C4-2B (cell line): ENCODE measurements at regions not wholly inside any gene's neighbourhood (a gene's known extent, or its start where the extent isn't known, plus 50 kb on each side); places are given as distances from the start of the nearest gene placed in this dataset.

ENCODE experiments used
- H3K27ac ChIP-seq: fragments of 450-650 bp; 2 replicates; pipeline ENCODE4 v1.5.1; 2017
- ZFX ChIP-seq: fragments of 450-650 bp; IDR thresholded peaks from 2 replicates; pipeline ENCODE4 v1.6.1; 2017
- TF ChIP-seq, protein P1 (sequence below): fragments of 450-650 bp; conservative IDR thresholded peaks from 2 replicates; pipeline ENCODE4 v1.5.1; 2017; ENCODE audit warnings: mild to moderate bottlenecking

DNA sequence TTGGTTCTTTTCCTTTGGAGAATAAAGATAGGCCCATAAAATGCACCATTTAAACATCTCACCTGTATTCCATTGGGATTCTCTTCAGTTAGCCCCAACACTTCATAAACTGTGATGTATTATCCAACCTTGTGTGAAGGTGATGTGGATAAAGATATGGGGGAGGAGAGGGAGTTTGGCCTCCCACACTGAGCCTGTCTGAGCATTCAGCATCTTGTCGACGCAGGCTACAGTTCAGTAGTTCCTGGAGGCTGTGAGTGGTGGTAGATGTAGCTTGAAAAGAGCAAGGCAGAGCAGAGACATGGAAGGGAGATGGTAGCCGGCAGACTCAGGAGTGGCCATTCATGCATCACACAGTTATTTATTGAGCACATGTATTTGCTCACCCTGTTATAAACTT, 292.4 kb upstream of the PITX2 start:
- no peak for TF ChIP-seq ZFX
- TF ChIP-seq, protein P1, sequence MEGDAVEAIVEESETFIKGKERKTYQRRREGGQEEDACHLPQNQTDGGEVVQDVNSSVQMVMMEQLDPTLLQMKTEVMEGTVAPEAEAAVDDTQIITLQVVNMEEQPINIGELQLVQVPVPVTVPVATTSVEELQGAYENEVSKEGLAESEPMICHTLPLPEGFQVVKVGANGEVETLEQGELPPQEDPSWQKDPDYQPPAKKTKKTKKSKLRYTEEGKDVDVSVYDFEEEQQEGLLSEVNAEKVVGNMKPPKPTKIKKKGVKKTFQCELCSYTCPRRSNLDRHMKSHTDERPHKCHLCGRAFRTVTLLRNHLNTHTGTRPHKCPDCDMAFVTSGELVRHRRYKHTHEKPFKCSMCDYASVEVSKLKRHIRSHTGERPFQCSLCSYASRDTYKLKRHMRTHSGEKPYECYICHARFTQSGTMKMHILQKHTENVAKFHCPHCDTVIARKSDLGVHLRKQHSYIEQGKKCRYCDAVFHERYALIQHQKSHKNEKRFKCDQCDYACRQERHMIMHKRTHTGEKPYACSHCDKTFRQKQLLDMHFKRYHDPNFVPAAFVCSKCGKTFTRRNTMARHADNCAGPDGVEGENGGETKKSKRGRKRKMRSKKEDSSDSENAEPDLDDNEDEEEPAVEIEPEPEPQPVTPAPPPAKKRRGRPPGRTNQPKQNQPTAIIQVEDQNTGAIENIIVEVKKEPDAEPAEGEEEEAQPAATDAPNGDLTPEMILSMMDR, result no peak

DNA sequence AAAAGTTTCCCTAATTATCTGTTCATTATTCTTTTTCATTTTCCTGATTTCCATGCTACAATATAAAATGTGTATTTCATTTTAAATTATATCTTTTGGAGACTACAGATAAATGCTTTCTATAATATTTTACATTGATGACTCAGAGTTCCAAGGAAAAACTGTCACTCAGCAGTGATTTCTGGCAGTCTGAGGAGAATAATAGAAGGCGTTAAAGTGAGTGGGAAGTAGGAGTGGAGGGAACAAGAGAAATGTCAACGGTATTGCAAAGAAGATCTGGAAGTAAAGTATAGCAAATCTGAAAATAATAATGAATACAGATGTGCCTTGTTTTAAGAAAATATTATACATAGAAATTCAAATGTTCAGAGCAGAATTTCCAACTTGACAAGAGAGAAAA, 293.6 kb upstream of the PITX2 start:
- TF ChIP-seq, protein P1, result no peak
- no peak for TF ChIP-seq ZFX
- H3K27ac ChIP-seq, result no peak overlapping the region

More for the DNA sequence above, 292.4 kb upstream of the PITX2 start:
- H3K27ac ChIP-seq, result no peak overlapping the region

DNA sequence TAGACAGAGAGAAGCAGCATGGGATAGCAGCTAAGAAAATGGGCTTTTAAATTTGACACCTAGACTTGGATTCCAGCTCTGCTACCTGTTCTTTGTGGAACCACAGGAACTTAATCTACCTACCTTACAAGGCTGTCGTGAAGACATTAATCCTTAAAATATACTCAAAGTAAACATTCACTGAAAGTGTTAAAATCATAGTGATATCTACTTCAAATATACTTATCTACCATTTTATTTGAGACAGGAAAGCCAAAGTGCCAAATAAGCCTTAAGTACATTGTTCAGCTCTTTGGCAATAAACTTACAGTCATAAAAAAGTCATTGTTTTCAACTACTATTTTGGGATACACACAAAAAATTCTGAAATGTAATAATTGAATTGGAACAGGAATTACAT, 295.0 kb upstream of the PITX2 start:
- TF ChIP-seq, protein P1, result no peak
- TF ChIP-seq ZFX, result no peak
- H3K27ac ChIP-seq, result no peak overlapping the region

DNA sequence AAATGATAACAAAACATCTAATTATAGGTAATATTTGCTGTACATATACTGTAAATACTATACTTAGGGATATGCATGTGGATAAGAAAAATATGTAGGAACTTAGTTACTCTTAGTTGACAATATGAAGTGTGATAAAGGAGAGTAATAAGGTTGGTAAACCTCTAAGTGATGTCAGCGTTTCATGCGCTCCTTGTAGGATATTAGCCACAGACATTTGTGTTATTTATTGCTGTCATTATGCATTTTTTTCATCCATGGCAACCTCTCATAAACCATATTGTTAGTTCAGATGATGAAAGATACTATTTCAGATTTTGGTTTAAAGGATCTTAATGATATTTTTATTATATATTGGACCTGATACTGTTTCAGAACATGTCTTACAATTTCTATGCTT, 298.1 kb upstream of the PITX2 start:
- TF ChIP-seq, protein P1, result no peak
- TF ChIP-seq ZFX, result no peak
- H3K27ac ChIP-seq, result no peak overlapping the region

DNA sequence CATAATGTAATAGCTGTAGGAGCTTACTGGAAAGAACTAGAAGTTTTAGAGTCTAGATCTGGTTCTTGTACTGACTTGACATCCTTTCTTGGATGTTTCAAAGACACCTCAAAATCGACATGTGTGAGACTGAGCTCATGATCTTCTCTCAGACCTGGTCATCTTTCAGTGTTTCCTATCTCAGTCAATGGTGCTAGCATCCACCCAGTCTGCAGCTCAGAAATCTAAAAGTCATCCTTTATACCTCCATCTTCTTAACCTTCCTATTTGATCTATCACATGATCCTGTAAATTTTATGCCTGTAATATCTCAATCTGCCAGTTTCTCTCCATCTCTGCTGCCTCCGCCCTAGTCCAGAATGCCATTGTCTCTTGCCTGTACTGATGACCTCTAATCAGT, 301.9 kb upstream of the PITX2 start:
- TF ChIP-seq, protein P1, result no peak
- TF ChIP-seq ZFX, result no peak
- H3K27ac ChIP-seq, result no peak overlapping the region

DNA sequence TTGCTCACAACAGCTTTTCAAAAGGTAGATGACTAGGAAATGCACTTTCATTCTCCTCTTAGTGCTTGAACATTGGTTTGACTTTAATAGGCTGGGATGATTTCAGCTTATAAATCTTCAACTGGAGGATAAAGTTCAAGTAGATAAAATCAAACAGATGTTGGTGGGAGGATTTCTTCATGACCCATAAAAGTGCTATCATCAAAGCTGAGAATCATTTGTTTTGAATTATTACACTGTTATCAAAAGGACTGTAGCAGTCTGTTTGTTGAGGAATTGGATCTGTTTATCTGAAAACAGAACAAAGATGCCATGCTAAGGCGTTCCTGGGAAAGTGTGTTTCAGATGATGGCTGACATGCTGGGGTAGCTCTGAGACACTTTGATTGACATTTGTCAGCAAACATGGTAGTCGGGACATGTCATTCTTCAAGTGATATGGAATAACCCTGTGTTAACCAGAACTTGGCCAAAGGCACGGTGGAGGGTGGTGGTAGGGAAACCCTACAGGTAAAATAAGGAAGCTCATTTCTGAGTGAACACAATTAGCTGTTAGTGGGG, 304.0 kb upstream of the PITX2 start:
- no peak overlapping the region for H3K27ac ChIP-seq
- TF ChIP-seq, protein P1, result no peak
- no peak for TF ChIP-seq ZFX

DNA sequence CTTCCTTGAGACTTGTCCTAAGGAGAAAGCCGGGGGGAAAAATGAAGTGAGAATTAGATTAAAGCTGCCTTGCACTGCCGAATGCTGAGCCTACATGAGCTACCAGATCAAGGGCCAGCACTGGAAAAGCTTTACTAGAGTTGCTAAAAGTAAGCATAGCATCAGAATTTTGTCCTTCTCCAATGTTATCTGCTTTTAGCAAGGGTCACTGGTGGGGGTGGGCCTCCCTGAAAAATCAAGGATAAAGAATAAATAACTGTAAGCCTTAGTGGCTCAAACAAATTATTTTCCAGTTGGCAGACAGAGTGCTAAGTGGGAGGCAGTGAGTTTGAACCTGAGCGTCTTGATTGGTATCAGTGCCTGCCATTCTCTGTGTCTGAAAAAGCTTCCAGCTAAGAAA, 310.5 kb upstream of the PITX2 start:
- H3K27ac ChIP-seq, result no peak overlapping the region
- no peak for TF ChIP-seq ZFX
- TF ChIP-seq, protein P1, result no peak
